Gastroesophageal sphincter (tissue), 4 donors: ENCODE measurements at regions not wholly inside any gene's neighbourhood (a gene's known extent, or its start where the extent isn't known, plus 50 kb on each side); places are given as distances from the start of the nearest gene placed in this dataset.

Experiments used
- ATAC-seq: fragments of 150-250 bp; one replicate; pipeline ENCODE4 v1.9.1; 2016; ENCODE audit warnings: mild to moderate bottlenecking, moderate library complexity
- H3K27ac ChIP-seq, 4 donors: fragments of 200-600 bp; sonication (generic) in 3 of 4; 1 replicate in 3 of 4; 2 replicates in 1 of 4; pipeline ENCODE4 v1.5.1; 2016 to 2019
- H3K27me3 ChIP-seq: fragments of 200-600 bp; sonication (generic); one replicate; pipeline ENCODE4 v1.5.1; 2019
- H3K36me3 ChIP-seq, 2 donors: fragments of 200-600 bp; sonication (generic); one replicate each; pipeline ENCODE4 v1.5.1; 2019; ENCODE audit warnings: control low read depth in 1 of 2
- H3K4me1 ChIP-seq, 3 donors: fragments of 200-600 bp; sonication (generic); 1 replicate in 2 of 3; 2 replicates in 1 of 3; pipeline ENCODE4 v1.5.1; 2016 to 2019; ENCODE audit warnings: control low read depth in 2 of 3
- H3K4me3 ChIP-seq, 2 donors: fragments of 200-600 bp; sonication (generic); one replicate each; pipeline ENCODE4 v1.5.1; 2019; ENCODE audit warnings: mild to moderate bottlenecking in 1 of 2, moderate library complexity in 1 of 2
- H3K9me3 ChIP-seq, 3 donors: fragments of 200-600 bp; sonication (generic); one replicate each; pipeline ENCODE4 v1.5.1; 2017 to 2019; ENCODE audit warnings: control low read depth in 2 of 3
- EP300 ChIP-seq: sonication (generic); formaldehyde crosslinking; IDR thresholded peaks from one replicate; pipeline ENCODE4 v1.6.1; 2017; ENCODE audit warnings: antibody characterized with exemption, mild to moderate bottlenecking
- POLR2A ChIP-seq, 2 donors: fragments of 450-650 bp; IDR thresholded peaks; one replicate each; pipeline ENCODE4 v1.6.1; 2017; ENCODE audit warnings: antibody characterized with exemption in 2 of 2, mild to moderate bottlenecking in 2 of 2, moderate library complexity in 1 of 2
- POLR2AphosphoS5 ChIP-seq: sonication (generic); formaldehyde crosslinking; IDR thresholded peaks from one replicate; pipeline ENCODE4 v1.6.1; 2017; ENCODE audit warnings: antibody characterized with exemption
- WGBS, 2 donors: methylation state at CpG; one replicate each; pipeline ENCODE4 v1.1.5; 2018; ENCODE audit warnings: low coverage in 1 of 2; 5-methylcytosine and 5-hydroxymethylcytosine counted together
- TF ChIP-seq, protein P1 (sequence below), 4 experiments: fragments of 200-600 bp in 2 of 4; fragments of 450-650 bp in 2 of 4; sonication (generic) in 1 of 4; IDR thresholded peaks; one replicate each; pipeline ENCODE4 v1.5.1; 2017 to 2019; ENCODE audit warnings: antibody characterized with exemption in 4 of 4, mild to moderate bottlenecking in 2 of 4, moderate library complexity in 2 of 4

DNA sequence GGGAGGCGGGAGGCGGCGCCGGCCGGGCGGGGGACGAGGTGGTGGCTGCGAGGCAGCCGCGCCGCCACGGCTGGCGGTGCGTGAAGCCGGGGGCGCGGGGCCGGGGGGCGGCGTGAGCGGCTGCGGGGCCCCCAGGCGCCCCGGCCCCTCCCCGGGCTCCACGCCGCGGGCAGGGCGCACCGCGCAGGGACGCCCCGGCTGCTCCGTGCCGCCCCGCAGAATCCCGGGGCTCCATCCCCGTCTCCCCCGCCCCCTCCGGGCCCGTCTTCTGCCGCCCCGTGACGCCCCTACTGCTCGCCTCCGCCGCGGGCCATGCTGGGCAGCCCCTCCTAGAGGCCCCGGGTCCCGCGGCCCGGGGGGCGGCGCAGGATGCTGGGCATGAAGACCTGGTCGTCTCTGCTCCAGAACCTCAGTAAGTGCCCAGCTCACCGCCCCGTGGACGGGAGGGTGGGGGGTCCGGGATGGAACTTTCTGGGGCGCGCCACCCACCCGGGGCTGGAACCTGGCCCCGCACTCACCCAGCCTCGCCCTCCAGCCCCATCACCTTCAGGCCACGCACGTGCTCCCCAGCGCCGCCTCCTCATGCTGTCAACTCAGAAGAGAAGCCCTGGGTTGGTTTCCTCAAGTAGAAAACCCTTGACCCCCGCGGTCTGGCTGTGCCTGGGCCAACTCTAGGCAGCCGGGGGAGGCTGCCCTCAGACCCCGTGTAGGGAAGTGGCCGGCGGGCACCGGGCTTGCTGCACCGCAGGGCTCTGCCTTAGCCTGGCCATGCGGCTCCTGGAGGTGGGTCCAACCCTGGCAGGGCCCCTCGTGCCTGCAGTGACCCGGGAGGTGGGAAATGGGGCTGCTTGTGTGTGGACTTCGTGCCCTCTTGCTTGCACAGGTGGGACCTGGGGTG, 150.2 kb upstream of the GSE1 start:
- peaks cover 0 to 69% (median 39%) of the 10 kb centered on the region in 3 donors for H3K4me1 ChIP-seq
- no peak overlapping the region for H3K27ac ChIP-seq
- no CpG with 5 or more reads among the region's 80 CpGs for WGBS, 2 donors

DNA sequence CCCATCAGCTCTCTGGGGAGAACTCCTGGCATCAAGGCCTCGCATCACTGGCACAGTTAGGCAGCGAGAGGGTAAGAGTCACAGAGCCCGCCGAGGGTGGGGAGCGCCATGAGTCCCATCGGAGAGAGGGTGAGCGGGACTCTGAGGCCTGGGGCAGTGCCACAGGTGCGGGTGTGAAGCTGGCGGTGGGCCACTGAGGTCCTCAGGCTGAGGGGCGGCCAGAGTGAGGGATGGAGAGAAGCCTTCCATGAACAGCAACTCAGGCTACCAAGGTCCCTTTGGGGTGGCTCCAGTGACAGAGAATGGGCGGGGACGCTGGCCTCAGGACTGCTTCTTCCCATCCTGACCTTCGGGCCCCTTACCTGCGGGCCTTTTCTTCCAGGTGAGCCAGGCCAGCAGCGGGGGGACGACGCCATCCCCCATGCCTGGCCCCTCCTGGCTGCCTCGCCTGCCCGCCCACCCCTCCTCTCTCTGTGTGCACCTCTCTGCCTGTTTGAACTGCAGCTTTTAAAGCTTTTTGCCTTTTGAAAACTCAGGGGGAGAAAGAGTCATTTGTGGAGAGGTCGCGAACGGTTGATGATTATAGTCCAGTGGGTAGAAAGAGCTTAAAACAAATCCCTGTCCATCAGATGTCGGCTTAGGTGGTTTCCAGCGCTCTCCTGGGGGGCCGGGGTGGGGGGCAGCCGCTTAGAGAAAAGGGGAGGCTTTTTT, 149.3 kb upstream of the GSE1 start:
- Histone ChIP-seq H3K4me1 (peaks cover 0 to 64% (median 39%) of the 10 kb centered on the region in 3 donors), H3K27ac (no peak overlapping the region)

More for the DNA sequence above, 150.2 kb upstream of the GSE1 start:
- Histone ChIP-seq H3K4me3 (peak overlapping the region in 1 of 2 donors; percentile 52), H3K27me3 (peaks cover 5% of the 10 kb centered on the region), H3K9me3 (no peaks in the 10 kb centered on the region), H3K36me3 (no peaks in the 10 kb centered on the region)
- TF ChIP-seq EP300 (no peak), POLR2AphosphoS5 (no peak), POLR2A (IDR thresholded peaks at IDR 0.05) (no peak)
- TF ChIP-seq, protein P1, sequence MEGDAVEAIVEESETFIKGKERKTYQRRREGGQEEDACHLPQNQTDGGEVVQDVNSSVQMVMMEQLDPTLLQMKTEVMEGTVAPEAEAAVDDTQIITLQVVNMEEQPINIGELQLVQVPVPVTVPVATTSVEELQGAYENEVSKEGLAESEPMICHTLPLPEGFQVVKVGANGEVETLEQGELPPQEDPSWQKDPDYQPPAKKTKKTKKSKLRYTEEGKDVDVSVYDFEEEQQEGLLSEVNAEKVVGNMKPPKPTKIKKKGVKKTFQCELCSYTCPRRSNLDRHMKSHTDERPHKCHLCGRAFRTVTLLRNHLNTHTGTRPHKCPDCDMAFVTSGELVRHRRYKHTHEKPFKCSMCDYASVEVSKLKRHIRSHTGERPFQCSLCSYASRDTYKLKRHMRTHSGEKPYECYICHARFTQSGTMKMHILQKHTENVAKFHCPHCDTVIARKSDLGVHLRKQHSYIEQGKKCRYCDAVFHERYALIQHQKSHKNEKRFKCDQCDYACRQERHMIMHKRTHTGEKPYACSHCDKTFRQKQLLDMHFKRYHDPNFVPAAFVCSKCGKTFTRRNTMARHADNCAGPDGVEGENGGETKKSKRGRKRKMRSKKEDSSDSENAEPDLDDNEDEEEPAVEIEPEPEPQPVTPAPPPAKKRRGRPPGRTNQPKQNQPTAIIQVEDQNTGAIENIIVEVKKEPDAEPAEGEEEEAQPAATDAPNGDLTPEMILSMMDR (IDR thresholded peaks at IDR 0.05): no peak
- ATAC-seq: no peak

DNA sequence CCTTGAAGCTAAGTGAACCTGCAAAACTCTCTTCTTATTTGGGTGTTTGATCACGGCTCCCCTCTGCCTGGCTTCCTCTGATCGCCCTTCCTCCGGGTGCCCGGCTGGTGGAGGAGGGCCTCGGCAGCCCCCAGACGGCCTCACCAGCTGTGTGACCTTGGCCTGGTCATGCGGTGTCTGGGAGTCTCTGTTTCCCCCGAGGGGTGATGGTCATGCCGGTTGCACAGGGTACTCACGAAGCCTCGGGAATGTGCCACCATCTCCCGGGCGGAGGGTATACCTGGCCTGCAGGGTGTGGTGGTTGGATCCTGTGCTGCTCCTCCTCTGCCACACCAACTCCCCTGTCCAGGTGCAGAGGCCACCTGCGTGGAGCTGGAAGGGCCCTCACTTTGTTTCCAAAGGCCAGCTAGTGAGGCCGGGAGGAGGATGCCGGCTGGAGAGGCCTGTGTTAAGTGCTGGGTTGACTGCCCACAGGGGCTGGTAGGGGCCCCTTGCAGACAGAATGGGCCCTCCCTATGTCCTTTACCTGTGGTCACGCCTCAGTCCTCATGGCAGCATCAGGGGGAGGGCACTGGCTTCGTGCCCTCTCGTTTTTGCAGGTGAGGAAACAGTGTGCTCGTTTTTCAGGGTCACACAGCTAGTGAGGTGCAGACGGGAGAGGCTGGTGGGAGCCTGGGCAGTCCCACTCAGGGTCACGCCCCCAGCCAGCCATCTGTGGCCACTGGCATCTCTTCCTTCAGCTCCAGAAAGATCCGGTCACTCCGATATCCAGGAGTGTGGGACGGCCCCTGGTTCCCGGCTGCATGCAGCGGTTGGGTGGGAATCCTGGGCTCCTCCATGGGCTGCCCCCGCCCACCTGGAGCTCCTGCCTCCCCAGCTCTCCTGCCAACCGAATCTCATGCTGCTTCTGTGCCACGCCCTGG, 148.5 kb upstream of the GSE1 start:
- ATAC-seq: no peak
- peaks cover 5% of the 10 kb centered on the region for H3K27me3 ChIP-seq
- H3K9me3 ChIP-seq: no peaks in the 10 kb centered on the region
- no peak overlapping the region for H3K27ac ChIP-seq
- H3K36me3 ChIP-seq: no peaks in the 10 kb centered on the region
- H3K4me1 ChIP-seq: peaks cover 0 to 56% (median 39%) of the 10 kb centered on the region in 3 donors
- 73 to 86% methylated on average over 2 to 9 of the region's 30 CpGs for WGBS, 2 donors
- TF ChIP-seq POLR2A (IDR thresholded peaks at IDR 0.05) (no peak), EP300 (no peak)
- TF ChIP-seq, protein P1 (IDR thresholded peaks at IDR 0.05): no peak
- H3K4me3 ChIP-seq: no peak overlapping the region

More for the DNA sequence above, 149.3 kb upstream of the GSE1 start:
- H3K9me3 ChIP-seq: no peaks in the 10 kb centered on the region
- TF ChIP-seq EP300: no peak
- no peak for TF ChIP-seq POLR2A (IDR thresholded peaks at IDR 0.05)
- no peak for TF ChIP-seq POLR2AphosphoS5
- TF ChIP-seq, protein P1 (IDR thresholded peaks at IDR 0.05): no peak
- peak overlapping the region in 1 of 2 donors; percentile 52 for H3K4me3 ChIP-seq
- no peak for ATAC-seq
- H3K27me3 ChIP-seq: peaks cover 5% of the 10 kb centered on the region
- WGBS, 2 donors: 75 to 79% methylated on average over 6 to 10 of the region's 26 CpGs
- H3K36me3 ChIP-seq: no peaks in the 10 kb centered on the region

DNA sequence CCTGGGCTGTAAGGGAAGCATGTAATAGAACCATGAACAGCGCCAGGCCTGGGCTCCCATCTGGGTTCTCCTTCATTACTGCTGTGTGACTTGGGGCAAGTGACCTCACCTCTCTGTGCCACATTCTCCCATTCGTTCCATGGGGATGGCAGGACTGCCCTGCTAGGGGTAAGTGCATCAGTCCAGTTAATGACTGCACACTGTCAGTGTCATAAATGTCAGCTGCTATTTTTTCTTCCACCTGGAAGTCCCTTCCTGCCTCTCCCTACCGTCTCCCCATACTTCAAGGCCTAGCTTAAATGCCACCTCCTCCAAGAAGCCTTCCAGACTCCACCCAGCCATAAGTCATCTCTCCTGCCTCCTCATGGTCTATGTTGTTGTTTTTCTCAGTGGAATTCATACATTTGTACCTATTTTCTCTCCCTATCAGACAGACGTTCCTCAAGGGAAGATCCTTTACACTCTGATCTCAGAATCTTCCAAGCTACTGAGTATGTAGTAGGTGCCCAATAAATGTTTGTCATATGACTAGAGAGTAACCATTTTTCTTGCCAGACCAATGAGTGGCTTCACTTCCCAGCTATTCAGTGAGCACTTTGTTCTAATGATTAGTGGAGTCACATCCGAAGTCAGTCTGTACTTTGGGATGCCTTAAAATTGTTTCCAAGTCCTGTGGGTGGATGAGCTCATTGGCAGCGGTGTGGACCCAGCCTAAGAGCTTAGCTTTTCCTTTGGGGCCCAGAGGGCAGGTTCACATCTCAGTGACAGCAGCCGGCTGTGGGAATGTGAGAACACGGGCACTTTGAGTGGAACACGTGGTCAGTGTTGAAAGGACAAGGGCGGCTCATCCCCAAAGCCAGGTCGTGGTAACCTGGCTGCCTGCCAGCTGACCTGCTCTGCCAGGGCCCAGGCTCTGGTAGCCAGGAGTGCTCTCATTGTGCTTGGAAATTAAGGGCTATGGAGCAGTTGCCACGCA, 147.5 kb upstream of the GSE1 start:
- Histone ChIP-seq H3K36me3 (no peaks in the 10 kb centered on the region), H3K4me3 (no peak overlapping the region), H3K4me1 (peaks cover 0 to 46% (median 32%) of the 10 kb centered on the region in 3 donors), H3K27me3 (peaks cover 5% of the 10 kb centered on the region), H3K27ac (peak overlapping the region in 3 of 4 donors; percentile 17 to 48 (median 18)), H3K9me3 (no peaks in the 10 kb centered on the region)
- WGBS, 2 donors: 36 to 49% methylated on average over 6 to 8 of the region's 12 CpGs
- peak; percentile 34 for ATAC-seq
- TF ChIP-seq POLR2A (IDR thresholded peaks at IDR 0.05) (no peak), POLR2AphosphoS5 (no peak), EP300 (no peak)
- TF ChIP-seq, protein P1 (IDR thresholded peaks at IDR 0.05): no peak
